Colonic mucosa (tissue), 4 donors: ENCODE measurements at regions not wholly inside any gene's neighbourhood (a gene's known extent, or its start where the extent isn't known, plus 50 kb on each side); places are given as distances from the start of the nearest gene placed in this dataset.

Source experiments
- DNase-seq: peaks from one replicate; pipeline ENCODE4 v3.0.0-alpha.2; 2020
- H3K27ac ChIP-seq: fragments of 200-600 bp; one replicate; pipeline ENCODE4 v1.8.0; 2021
- H3K27me3 ChIP-seq: fragments of 200-600 bp; one replicate; pipeline ENCODE4 v1.8.0; 2021
- H3K36me3 ChIP-seq: fragments of 200-600 bp; one replicate; pipeline ENCODE4 v1.8.0; 2021
- H3K4me1 ChIP-seq: fragments of 200-600 bp; one replicate; pipeline ENCODE4 v1.8.0; 2021; ENCODE audit warnings: mild to moderate bottlenecking
- H3K4me3 ChIP-seq: fragments of 200-600 bp; one replicate; pipeline ENCODE4 v1.8.0; 2021
- H3K9ac ChIP-seq, 2 donors: one replicate each; pipeline ENCODE4 v1.7.0; 2013; ENCODE audit warnings: control low read depth in 2 of 2, low read depth in 2 of 2, low read length in 2 of 2
- H3K9me3 ChIP-seq: fragments of 200-600 bp; one replicate; pipeline ENCODE4 v1.8.0; 2021
- intact Hi-C: fragments of 100-400 bp; cut with DNase I; formaldehyde crosslinking; loops from one replicate; pipeline ENCODE4 v1.14.1; 2022
- TF ChIP-seq, protein P1 (sequence below): fragments of 200-600 bp; IDR thresholded peaks from one replicate; pipeline ENCODE4 v1.8.0; 2022; ENCODE audit warnings: antibody characterized with exemption, mild to moderate bottlenecking
- donor health status: healthy.
- donor health status: DM: no; HTN: no; CAD: no.
- donor health status: DM: no; HTN: no; CAD: no.

DNA sequence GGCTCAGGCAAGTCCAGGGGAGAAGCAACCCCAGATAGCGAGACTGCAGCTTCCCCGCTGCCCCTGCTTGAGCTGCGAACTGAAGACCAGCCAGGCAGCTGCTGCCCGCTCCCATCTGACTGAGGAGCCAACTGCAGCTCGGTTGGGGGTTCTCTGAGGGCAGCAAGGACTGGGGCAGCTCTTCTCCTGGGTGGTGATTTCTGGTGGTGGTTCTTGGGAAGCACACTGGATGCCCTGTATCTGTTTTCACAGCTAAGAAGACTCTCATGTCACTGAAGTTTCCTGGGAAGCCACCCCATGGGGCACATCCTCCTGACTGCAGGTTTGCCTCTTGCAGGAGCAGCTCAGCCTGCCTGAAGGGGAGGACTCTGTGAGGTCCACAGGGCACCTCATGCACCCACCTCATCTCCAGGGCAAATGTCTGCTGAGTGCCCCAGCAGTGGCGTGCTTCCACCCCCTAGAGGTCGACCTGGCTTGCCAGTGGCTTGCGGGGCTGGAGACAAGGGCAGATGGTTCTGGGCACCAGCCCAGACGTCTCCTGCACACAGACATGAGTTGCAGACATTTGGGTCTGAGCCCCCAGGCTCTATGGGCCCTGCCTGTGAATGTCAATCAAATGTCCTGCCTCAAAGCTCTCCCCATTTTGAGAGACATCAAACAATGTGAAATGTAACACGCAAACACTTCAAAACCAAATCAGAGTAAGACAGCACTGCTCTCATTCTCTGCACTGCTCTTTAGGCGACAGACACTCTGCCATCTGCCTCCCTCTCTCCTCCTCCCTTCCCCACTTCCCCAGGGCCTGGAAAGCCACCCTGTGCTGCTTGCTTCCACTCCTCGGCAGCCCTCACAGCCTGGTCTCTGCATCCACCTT, 800.9 kb downstream of the BRD1 start:
- Histone ChIP-seq H3K27ac (no peak overlapping the region), H3K4me3 (no peak overlapping the region), H3K9me3 (no peaks in the 10 kb centered on the region), H3K36me3 (no peaks in the 10 kb centered on the region), H3K27me3 (no peaks in the 10 kb centered on the region), H3K9ac (no peak overlapping the region), H3K4me1 (no peaks in the 10 kb centered on the region)
- DNase-seq: no peak
- TF ChIP-seq, protein P1, sequence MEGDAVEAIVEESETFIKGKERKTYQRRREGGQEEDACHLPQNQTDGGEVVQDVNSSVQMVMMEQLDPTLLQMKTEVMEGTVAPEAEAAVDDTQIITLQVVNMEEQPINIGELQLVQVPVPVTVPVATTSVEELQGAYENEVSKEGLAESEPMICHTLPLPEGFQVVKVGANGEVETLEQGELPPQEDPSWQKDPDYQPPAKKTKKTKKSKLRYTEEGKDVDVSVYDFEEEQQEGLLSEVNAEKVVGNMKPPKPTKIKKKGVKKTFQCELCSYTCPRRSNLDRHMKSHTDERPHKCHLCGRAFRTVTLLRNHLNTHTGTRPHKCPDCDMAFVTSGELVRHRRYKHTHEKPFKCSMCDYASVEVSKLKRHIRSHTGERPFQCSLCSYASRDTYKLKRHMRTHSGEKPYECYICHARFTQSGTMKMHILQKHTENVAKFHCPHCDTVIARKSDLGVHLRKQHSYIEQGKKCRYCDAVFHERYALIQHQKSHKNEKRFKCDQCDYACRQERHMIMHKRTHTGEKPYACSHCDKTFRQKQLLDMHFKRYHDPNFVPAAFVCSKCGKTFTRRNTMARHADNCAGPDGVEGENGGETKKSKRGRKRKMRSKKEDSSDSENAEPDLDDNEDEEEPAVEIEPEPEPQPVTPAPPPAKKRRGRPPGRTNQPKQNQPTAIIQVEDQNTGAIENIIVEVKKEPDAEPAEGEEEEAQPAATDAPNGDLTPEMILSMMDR: no peak
- intact Hi-C loops: no loop called here

DNA sequence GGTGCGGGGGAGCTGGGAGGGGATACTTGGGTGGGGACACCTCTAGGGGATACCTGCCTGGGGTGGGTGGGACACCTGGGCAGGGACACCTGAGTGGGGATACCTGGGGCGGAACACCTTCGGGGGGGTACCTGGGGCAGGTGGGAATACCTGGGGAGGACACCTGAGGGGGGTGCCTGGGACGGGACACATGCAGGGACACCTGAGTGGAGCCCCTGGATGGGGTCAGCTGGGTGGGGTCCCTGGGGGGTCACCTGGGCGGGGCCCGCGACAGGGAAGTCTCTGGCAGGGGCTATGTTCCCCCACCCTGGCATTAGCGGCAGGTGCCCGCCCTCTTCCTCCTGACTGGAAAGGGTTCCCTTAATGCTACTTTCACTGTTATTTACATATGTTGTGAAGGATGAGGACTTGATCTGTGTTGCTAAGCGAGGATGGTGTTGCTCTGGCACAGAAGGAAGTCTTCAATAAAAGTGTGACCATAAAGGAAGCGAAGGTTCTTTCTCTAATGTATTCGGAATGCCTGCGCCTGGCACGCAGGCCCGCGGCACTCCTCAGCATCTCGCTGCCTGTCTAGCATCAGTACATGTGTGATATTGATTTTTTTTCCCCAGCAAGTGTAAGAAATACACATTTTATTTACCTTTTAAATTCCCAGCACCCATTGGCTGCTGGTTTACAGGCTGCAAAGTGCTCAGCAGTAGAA, 801.7 kb downstream of the BRD1 start:
- Histone ChIP-seq H3K36me3 (no peaks in the 10 kb centered on the region), H3K4me3 (no peak overlapping the region), H3K4me1 (no peaks in the 10 kb centered on the region), H3K9ac (no peak overlapping the region), H3K9me3 (no peaks in the 10 kb centered on the region), H3K27ac (no peak overlapping the region), H3K27me3 (no peaks in the 10 kb centered on the region)
- intact Hi-C loops: no loop called here
- DNase-seq: no peak
- TF ChIP-seq, protein P1: no peak

GRCh38 chr22:49024775-49025440, 802.8 kb downstream of the BRD1 start:
- H3K27me3 ChIP-seq: no peaks in the 10 kb centered on the region

DNA sequence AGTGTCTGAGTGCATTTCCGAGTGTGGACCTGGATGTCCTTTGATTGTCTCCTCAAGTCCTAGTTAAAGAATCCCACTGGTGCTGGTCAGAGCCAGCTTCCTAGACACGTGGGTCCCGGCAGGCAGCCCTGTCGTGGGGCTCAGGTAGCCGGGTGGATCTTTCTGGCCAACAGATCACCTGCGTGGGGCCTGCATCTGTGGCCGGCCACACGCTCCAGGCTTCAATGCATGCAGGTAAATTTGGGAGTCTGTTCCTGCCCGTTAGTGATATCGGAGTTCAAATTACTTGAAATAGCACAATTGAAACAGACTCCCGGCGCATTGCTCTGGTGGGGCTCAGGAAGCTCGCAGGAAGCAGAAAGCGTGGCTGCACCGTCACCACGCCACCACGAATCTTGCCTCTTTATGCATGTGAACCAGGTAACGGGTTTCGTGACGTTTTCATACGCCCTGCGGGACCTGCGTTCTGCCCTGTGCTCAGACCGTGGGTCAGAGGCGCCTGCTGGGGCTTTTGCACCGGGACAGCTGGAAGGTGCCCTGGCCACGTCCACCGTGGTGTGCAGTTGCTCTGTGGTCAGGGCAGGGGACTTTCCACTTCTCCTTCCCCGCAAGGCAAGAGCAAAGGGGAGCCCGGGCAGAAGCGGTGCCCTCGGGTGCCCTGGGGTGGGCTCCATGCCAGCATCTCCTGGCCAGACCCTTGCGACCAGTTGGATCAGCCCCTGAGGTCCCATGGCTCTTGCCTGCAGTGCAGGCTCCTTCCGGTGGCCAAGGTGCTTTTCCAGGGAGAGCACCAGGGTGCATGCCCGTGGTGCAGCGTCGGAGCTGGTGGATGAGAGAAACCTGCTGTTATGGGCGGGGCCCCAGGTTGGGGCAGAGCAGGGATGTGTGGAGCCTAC, 803.5 kb downstream of the BRD1 start:
- no peak overlapping the region for H3K9ac ChIP-seq
- intact Hi-C loops: no loop called here
- H3K27ac ChIP-seq: no peak overlapping the region
- no peaks in the 10 kb centered on the region for H3K4me1 ChIP-seq
- H3K36me3 ChIP-seq: no peaks in the 10 kb centered on the region
- H3K27me3 ChIP-seq: no peaks in the 10 kb centered on the region
- no peak for DNase-seq
- H3K4me3 ChIP-seq: no peak overlapping the region
- TF ChIP-seq, protein P1: no peak
- no peaks in the 10 kb centered on the region for H3K9me3 ChIP-seq

More at GRCh38 chr22:49024775-49025440, 802.8 kb downstream of the BRD1 start:
- TF ChIP-seq, protein P1: no peak
- H3K4me3 ChIP-seq: no peak overlapping the region
- H3K36me3 ChIP-seq: no peaks in the 10 kb centered on the region
- no peak overlapping the region for H3K9ac ChIP-seq
- no peaks in the 10 kb centered on the region for H3K4me1 ChIP-seq
- no peak overlapping the region for H3K27ac ChIP-seq
- intact Hi-C loops: no loop called here
- DNase-seq: no peak
- H3K9me3 ChIP-seq: no peaks in the 10 kb centered on the region
